H9 (cell line): ENCODE measurements at regions not wholly inside any gene's neighbourhood (a gene's known extent, or its start where the extent isn't known, plus 50 kb on each side); places are given as distances from the start of the nearest gene placed in this dataset.

Experiments
- DNase-seq: peaks from one replicate; pipeline ENCODE4 v3.0.0-alpha.2; 2017
- H2AFZ ChIP-seq: one replicate; pipeline ENCODE4 v1.6.1; 2013; ENCODE audit warnings: mild to moderate bottlenecking, low read length, control low read depth, moderate library complexity
- H2AK5ac ChIP-seq: 2 replicates; pipeline ENCODE4 v1.6.1; 2013; ENCODE audit warnings: low read length, control low read depth, mixed read lengths; ENCODE audit not compliant: insufficient read length
- H2BK120ac ChIP-seq: one replicate; pipeline ENCODE4 v1.6.1; 2013; ENCODE audit warnings: low read depth, mild to moderate bottlenecking, low read length, control low read depth, inconsistent platforms; ENCODE audit not compliant: poor library complexity, severe bottlenecking
- H2BK12ac ChIP-seq: 2 replicates; pipeline ENCODE4 v1.6.1; 2013; ENCODE audit warnings: low read length, control low read depth, mixed read lengths, low read depth; ENCODE audit not compliant: insufficient read length
- H2BK15ac ChIP-seq: 2 replicates; pipeline ENCODE4 v1.6.1; 2013; ENCODE audit warnings: low read depth, low read length, control low read depth
- H2BK20ac ChIP-seq: one replicate; pipeline ENCODE4 v1.6.1; 2013; ENCODE audit warnings: low read depth, mild to moderate bottlenecking, low read length, control low read depth, inconsistent platforms; ENCODE audit not compliant: poor library complexity, severe bottlenecking
- H2BK5ac ChIP-seq: 2 replicates; pipeline ENCODE4 v1.6.1; 2013; ENCODE audit warnings: low read length, control low read depth, mixed read lengths; ENCODE audit not compliant: insufficient read length
- H3K14ac ChIP-seq: 2 replicates; pipeline ENCODE4 v1.6.1; 2013; ENCODE audit warnings: low read length, control low read depth; ENCODE audit not compliant: insufficient read depth
- H3K18ac ChIP-seq: 2 replicates; pipeline ENCODE4 v1.6.1; 2013; ENCODE audit warnings: low read depth, mild to moderate bottlenecking, mixed read lengths, low read length, control low read depth; ENCODE audit not compliant: insufficient read length
- H3K23ac ChIP-seq: 2 replicates; pipeline ENCODE4 v1.6.1; 2013; ENCODE audit warnings: low read length, control low read depth, mixed read lengths, low read depth; ENCODE audit not compliant: insufficient read length
- H3K23me2 ChIP-seq: 2 replicates; pipeline ENCODE4 v1.6.1; 2013; ENCODE audit warnings: low read depth, mild to moderate bottlenecking, mixed read lengths, low read length, control low read depth; ENCODE audit not compliant: insufficient read length, poor library complexity, severe bottlenecking
- H3K27ac ChIP-seq: 2 replicates; pipeline ENCODE4 v1.5.1; 2013; ENCODE audit warnings: low read length, control low read depth, mixed read lengths, low read depth; ENCODE audit not compliant: insufficient read length
- H3K27me3 ChIP-seq: 2 replicates; pipeline ENCODE4 v1.6.1; 2013; ENCODE audit warnings: low read length, control low read depth, inconsistent platforms; ENCODE audit not compliant: insufficient read depth
- H3K4ac ChIP-seq: 2 replicates; pipeline ENCODE4 v1.6.1; 2013; ENCODE audit warnings: low read depth, mild to moderate bottlenecking, control low read depth, inconsistent platforms, low read length, moderate library complexity
- H3K4me1 ChIP-seq: 2 replicates; pipeline ENCODE4 v1.6.1; 2013; ENCODE audit warnings: low read length, control low read depth, inconsistent platforms; ENCODE audit not compliant: insufficient read depth
- H3K4me2 ChIP-seq: 2 replicates; pipeline ENCODE4 v1.6.1; 2013; ENCODE audit warnings: low read length, control low read depth, mixed read lengths; ENCODE audit not compliant: insufficient read length, insufficient read depth
- H3K56ac ChIP-seq: 2 replicates; pipeline ENCODE4 v1.6.1; 2013; ENCODE audit warnings: low read depth, mild to moderate bottlenecking, mixed read lengths, low read length, control low read depth; ENCODE audit not compliant: insufficient read length
- H3K79me1 ChIP-seq: 2 replicates; pipeline ENCODE4 v1.6.1; 2013; ENCODE audit warnings: low read depth, mild to moderate bottlenecking, moderate library complexity, low read length, control low read depth, inconsistent platforms; ENCODE audit not compliant: insufficient read depth, poor library complexity, severe bottlenecking
- H3K79me2 ChIP-seq: 2 replicates; pipeline ENCODE4 v1.6.1; 2013; ENCODE audit warnings: low read length, control low read depth, inconsistent platforms; ENCODE audit not compliant: insufficient read depth
- H3K9ac ChIP-seq: 2 replicates; pipeline ENCODE4 v1.6.1; 2013; ENCODE audit warnings: low read length, control low read depth, mixed read lengths; ENCODE audit not compliant: insufficient read length; ENCODE audit errors: extremely low read depth
- H3K9me3 ChIP-seq: one replicate; pipeline ENCODE4 v1.6.1; 2013; ENCODE audit warnings: low read depth, low read length, inconsistent platforms; ENCODE audit not compliant: control insufficient read depth
- H3T11ph ChIP-seq: one replicate; pipeline ENCODE4 v1.6.1; 2013; ENCODE audit warnings: mild to moderate bottlenecking, low read length, control low read depth, inconsistent platforms
- H4K20me1 ChIP-seq: one replicate; pipeline ENCODE4 v1.6.1; 2013; ENCODE audit not compliant: control insufficient read depth, insufficient read length, insufficient read depth
- H4K5ac ChIP-seq: 2 replicates; pipeline ENCODE4 v1.6.1; 2013; ENCODE audit warnings: low read depth, mild to moderate bottlenecking, mixed read lengths, low read length, control low read depth; ENCODE audit not compliant: insufficient read length
- H4K8ac ChIP-seq: replicated peaks from 2 replicates; pipeline ENCODE4 v1.6.1; 2013; ENCODE audit warnings: low read length, control low read depth, mixed read lengths, low read depth; ENCODE audit not compliant: insufficient read length
- H4K91ac ChIP-seq: 2 replicates; pipeline ENCODE4 v1.6.1; 2013; ENCODE audit warnings: low read depth, mild to moderate bottlenecking, moderate library complexity, mixed read lengths, low read length, control low read depth; ENCODE audit not compliant: insufficient read length
- H3K27ac Mint-ChIP-seq, 3 experiments: 2 replicates in 2 of 3; 3 replicates in 1 of 3; pipeline ENCODE4 v1.8.0; 2020 to 2021; ENCODE audit warnings: mixed read lengths in 3 of 3, mild to moderate bottlenecking in 1 of 3, moderate library complexity in 1 of 3
- H3K27me3 Mint-ChIP-seq: 2 replicates; pipeline ENCODE4 v1.8.0; 2021; ENCODE audit warnings: low read depth, mild to moderate bottlenecking, moderate library complexity, mixed read lengths
- H3K36me3 Mint-ChIP-seq, 3 experiments: 2 replicates in 2 of 3; 3 replicates in 1 of 3; pipeline ENCODE4 v1.8.0; 2020 to 2021; ENCODE audit warnings: low read depth in 3 of 3, mixed read lengths in 3 of 3; ENCODE audit not compliant: insufficient read depth in 1 of 3
- H3K4me1 Mint-ChIP-seq, 2 experiments: 2 replicates each; pipeline ENCODE4 v1.8.0; 2020; ENCODE audit warnings: mixed read lengths in 2 of 2
- H3K4me3 Mint-ChIP-seq, 2 experiments: 2 replicates in 1 of 2; 3 replicates in 1 of 2; pipeline ENCODE4 v1.8.0; 2020 to 2021; ENCODE audit warnings: mild to moderate bottlenecking in 2 of 2, mixed read lengths in 2 of 2, moderate library complexity in 1 of 2
- H3K9me3 Mint-ChIP-seq, 2 experiments: 2 replicates in 1 of 2; 3 replicates in 1 of 2; pipeline ENCODE4 v1.8.0; 2020; ENCODE audit warnings: mild to moderate bottlenecking in 2 of 2, mixed read lengths in 2 of 2, moderate library complexity in 1 of 2
- WGBS: extraction: QIAGEN DNeasy Blood & Tissue Kit; methylation state at CpG from one replicate; pipeline ENCODE4 v1.1.7; 2013; ENCODE audit warnings: missing lambda C conversion rate, low lambda C conversion rate, mixed read lengths; ENCODE audit not compliant: insufficient read length; ENCODE audit errors: extremely low coverage; 5-methylcytosine and 5-hydroxymethylcytosine counted together
- TF ChIP-seq, protein P1 (sequence below): fragments of 200-600 bp; sonication (generic); conservative IDR thresholded peaks from 3 replicates; pipeline ENCODE4 v1.8.0; 2021; ENCODE audit warnings: antibody characterized with exemption, mild to moderate bottlenecking

DNA sequence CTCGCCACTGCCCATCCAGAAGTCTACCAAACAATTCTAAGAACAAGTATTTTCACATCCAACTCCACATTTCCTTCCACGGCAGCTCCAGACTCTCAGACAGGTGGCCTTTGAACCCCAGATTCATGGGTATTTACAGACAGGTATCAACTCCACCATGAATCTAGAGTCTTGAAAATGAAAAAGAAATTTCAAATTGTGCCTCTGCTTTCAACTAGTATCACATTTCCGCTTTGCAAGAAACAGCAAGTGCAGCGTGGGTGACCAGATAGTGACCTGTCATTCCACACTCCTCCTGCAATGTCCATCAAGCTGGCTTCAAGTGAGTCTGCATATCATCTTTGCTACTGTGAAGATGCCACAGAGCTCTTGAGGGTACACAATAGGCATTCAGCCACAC, 232.4 kb upstream of the RPL38 start:
- Mint-ChIP-seq H3K27me3 (peaks cover 19% of the 10 kb centered on the region), H3K36me3 (no peaks in the 10 kb centered on the region), H3K9me3 (no peaks in the 10 kb centered on the region), H3K4me3 (no peak overlapping the region), H3K27ac (peak overlapping the region in 1 of 3 experiments; percentile 44; a peak in 1 of 7 replicates), H3K4me1 (peaks cover 21 to 25% of the 10 kb centered on the region in 2 experiments)
- Histone ChIP-seq H2BK120ac (no peak overlapping the region), H3K4me1 (peaks cover 3% of the 10 kb centered on the region; the same call in 1 of the 2 replicates), H2AK5ac (no peak overlapping the region), H3K27me3 (no peaks in the 10 kb centered on the region), H3K14ac (no peak overlapping the region), H4K20me1 (no peaks in the 10 kb centered on the region), H2BK5ac (no peak overlapping the region), H3K18ac (no peak overlapping the region), H3K9me3 (no peaks in the 10 kb centered on the region), H3K4ac (no peak overlapping the region), H3K23me2 (no peaks in the 10 kb centered on the region), H3K4me2 (no peak overlapping the region), H3K9ac (no peak overlapping the region), H3K56ac (no peak overlapping the region), H2BK12ac (no peak overlapping the region), H2BK20ac (no peak overlapping the region), H4K5ac (no peak overlapping the region), H2AFZ (no peak overlapping the region), H4K8ac (no peak overlapping the region), H3T11ph (no peak overlapping the region), H3K79me1 (no peaks in the 10 kb centered on the region), H3K79me2 (no peaks in the 10 kb centered on the region), H3K27ac (no peak overlapping the region), H4K91ac (no peak overlapping the region), H3K23ac (no peak overlapping the region), H2BK15ac (no peak overlapping the region)
- no CpG with 5 or more reads among the region's 4 CpGs for WGBS
- DNase-seq = no peak
- TF ChIP-seq, protein P1, sequence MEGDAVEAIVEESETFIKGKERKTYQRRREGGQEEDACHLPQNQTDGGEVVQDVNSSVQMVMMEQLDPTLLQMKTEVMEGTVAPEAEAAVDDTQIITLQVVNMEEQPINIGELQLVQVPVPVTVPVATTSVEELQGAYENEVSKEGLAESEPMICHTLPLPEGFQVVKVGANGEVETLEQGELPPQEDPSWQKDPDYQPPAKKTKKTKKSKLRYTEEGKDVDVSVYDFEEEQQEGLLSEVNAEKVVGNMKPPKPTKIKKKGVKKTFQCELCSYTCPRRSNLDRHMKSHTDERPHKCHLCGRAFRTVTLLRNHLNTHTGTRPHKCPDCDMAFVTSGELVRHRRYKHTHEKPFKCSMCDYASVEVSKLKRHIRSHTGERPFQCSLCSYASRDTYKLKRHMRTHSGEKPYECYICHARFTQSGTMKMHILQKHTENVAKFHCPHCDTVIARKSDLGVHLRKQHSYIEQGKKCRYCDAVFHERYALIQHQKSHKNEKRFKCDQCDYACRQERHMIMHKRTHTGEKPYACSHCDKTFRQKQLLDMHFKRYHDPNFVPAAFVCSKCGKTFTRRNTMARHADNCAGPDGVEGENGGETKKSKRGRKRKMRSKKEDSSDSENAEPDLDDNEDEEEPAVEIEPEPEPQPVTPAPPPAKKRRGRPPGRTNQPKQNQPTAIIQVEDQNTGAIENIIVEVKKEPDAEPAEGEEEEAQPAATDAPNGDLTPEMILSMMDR = no peak
